Activated gamma-delta T cell treated with Interleukin-2 at 50 U/mL for 16 hours (primary cell): ENCODE measurements at regions not wholly inside any gene's neighbourhood (a gene's known extent, or its start where the extent isn't known, plus 50 kb on each side); places are given as distances from the start of the nearest gene placed in this dataset.
"Not testable (repeated sequence)": the region's sequence is repeated elsewhere in the genome, so short reads cannot be mapped to it uniquely, and the experiment has no call there.

Experiments used
- DNase-seq: peaks from one replicate; pipeline ENCODE4 v3.0.0-alpha.2; 2020

GRCh38 chr6:135606392-135606791 is 108.9 kb upstream of the AHI1 start:
- DNase-seq = no peak

- no peak for DNase-seq
Observed at GRCh38 chr6:135608031-135608430, 110.5 kb upstream of the AHI1 start.

GRCh38 chr6:135610192-135610591 is 112.7 kb upstream of the AHI1 start:
- not testable (repeated sequence) for DNase-seq

GRCh38 chr6:135616655-135617054 is 119.1 kb upstream of the AHI1 start:
- no peak for DNase-seq

- DNase-seq = no peak
Observed at GRCh38 chr6:135617222-135617621, 119.7 kb upstream of the AHI1 start.

- DNase-seq = no peak
Observed at GRCh38 chr6:135622081-135622480, 124.5 kb upstream of the AHI1 start.

GRCh38 chr6:135623979-135624378 is 126.4 kb upstream of the AHI1 start:
- DNase-seq = no peak

GRCh38 chr6:135624402-135625295 is 127.1 kb upstream of the AHI1 start:
- no peak for DNase-seq

- DNase-seq = not testable (repeated sequence)
Observed at GRCh38 chr6:135626001-135626400, 128.5 kb upstream of the AHI1 start.

- DNase-seq = no peak
Observed at GRCh38 chr6:135627092-135627715, 129.7 kb upstream of the AHI1 start.

- no peak for DNase-seq
Observed at GRCh38 chr6:135630789-135631376, 133.3 kb upstream of the AHI1 start.

GRCh38 chr6:135631821-135632220 is 134.3 kb upstream of the AHI1 start:
- DNase-seq = no peak

GRCh38 chr6:135633573-135633972 is 136.0 kb upstream of the AHI1 start:
- no peak for DNase-seq

- no peak for DNase-seq
Observed at GRCh38 chr6:135637701-135638100, 140.2 kb upstream of the AHI1 start.

GRCh38 chr6:135638108-135638507 is 140.6 kb upstream of the AHI1 start:
- no peak for DNase-seq

GRCh38 chr6:135640048-135640447 is 142.5 kb upstream of the AHI1 start:
- no peak for DNase-seq

GRCh38 chr6:135640449-135641111 is 143.0 kb upstream of the AHI1 start:
- DNase-seq = no peak

- no peak for DNase-seq
Observed at GRCh38 chr6:135642912-135643311, 145.4 kb upstream of the AHI1 start.

- DNase-seq = no peak
Observed at GRCh38 chr6:135644394-135644793, 146.9 kb upstream of the AHI1 start.

GRCh38 chr6:135647521-135647920 is 150.0 kb upstream of the AHI1 start:
- DNase-seq = no peak

GRCh38 chr6:135651964-135652755 is 154.6 kb upstream of the AHI1 start:
- no peak for DNase-seq

- DNase-seq = no peak
Observed at GRCh38 chr6:135655055-135655454, 157.5 kb upstream of the AHI1 start.

- DNase-seq = no peak
Observed at GRCh38 chr6:135657207-135657606, 159.7 kb upstream of the AHI1 start.
